Effector CD8-positive, alpha-beta T cell (primary cell): ENCODE measurements at regions not wholly inside any gene's neighbourhood (a gene's known extent, or its start where the extent isn't known, plus 50 kb on each side); places are given as distances from the start of the nearest gene placed in this dataset.

Experiments used
- DNase-seq: peaks from one replicate; lab custom pipeline; 2025; lab: John Stamatoyannopoulos, UW

DNA sequence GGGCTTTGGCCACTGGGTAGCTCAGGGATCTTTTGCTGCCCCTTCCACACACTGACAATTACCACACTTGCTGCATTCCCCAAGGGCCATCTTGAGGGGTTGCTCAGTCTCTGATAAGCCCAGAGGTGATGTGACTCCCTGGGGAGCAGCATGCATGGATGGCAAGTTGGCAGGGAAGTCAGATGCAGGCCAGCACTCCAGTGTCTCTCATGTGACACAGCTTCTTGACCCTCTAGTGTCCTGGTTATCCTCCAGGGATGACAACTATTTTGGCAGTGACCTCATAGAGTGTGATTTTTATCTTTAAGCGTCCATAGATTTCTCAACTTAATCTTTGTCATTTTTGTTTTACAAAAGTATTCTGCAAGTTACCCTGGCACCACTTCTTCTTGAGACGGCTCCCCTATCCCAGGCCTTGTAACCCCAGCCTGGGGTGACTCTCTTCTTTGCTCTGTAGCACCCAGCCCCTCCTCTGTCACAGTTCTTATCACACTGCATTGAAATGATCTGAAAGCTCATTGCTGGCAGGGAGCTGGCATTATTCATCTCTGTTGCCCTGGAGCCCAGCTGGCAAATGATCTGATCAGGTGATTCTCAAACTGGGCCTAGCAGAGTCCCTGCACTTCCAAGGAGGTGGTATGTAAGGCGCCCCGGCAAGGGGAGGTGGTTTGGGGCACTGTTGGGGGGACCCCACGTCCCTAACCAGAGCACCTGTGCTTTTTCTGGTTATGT lies 72.6 kb downstream of the TENT5C start:
- DNase-seq: no peak

- DNase-seq: no peak
Observed at GRCh38 chr1:117679299-117679698, 73.5 kb downstream of the TENT5C start.

DNA sequence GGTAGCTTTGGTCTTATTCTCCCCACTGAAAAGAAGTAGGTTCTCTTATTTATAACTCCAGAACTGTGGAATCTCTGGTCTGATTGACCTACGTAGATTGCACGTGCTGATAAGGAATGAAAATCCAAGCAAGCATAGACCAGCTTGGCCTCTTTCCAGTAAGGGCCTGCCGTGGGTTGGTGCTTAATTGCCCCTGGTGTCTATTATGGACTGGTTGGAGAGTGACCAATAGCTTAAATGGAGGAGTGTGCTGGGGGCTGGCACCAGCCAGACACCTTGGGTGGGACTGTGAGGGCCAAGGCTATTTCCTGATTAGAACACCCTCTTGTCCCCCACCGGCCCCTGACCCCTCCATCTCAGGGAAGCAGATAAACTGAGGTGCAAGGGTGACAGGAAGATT lies 74.0 kb downstream of the TENT5C start:
- DNase-seq: no peak

GRCh38 chr1:117680316-117681002 lies 74.6 kb downstream of the TENT5C start:
- DNase-seq: no peak

DNA sequence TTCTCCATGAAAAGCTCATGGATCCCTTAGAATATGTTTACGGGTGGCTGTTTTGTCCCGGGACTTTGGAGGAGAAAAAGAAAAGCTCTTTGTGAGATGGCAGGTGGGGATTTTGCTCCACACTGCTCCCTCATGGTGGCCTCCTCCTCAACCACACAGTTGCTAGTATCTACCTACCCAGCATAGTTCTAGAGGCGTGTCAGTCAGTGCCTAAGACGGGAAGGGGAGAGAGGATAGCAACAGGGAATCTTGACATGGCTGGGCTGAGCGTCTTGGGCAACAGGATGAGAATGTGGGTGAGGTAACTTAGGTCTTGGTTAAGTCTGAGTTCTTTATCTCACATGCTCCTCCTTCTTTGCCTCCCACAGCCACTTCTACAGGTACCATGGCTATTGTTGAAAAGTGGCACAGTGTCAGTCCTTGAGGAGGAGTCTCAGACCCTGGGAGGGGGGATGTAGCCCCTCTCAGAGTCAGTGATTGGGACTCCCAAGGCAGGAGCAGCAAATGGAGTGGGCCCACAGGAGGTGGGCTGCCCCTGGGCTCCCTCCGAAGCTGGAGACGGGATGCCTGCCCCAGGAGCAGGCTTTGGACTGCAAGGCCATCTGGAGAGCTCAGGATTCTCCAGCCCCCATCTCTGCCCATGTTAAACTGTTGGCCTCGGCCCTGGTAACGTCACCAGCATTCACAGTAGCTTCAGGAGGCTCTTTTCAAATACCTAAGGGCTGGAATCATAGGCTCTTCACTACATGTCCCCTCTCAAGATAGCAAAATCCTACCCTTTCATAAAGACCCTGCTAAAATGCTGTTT lies 75.4 kb downstream of the TENT5C start:
- no peak for DNase-seq

- DNase-seq: no peak
Observed at GRCh38 chr1:117681901-117682250, 76.0 kb downstream of the TENT5C start.

GRCh38 chr1:117682372-117682771 lies 76.5 kb downstream of the TENT5C start:
- no peak for DNase-seq

- DNase-seq: no peak
Observed at GRCh38 chr1:117683571-117684285, 77.9 kb downstream of the TENT5C start.

- no peak for DNase-seq
Observed at GRCh38 chr1:117685936-117686806, 80.3 kb downstream of the TENT5C start.

GRCh38 chr1:117686907-117687306 lies 81.1 kb downstream of the TENT5C start:
- DNase-seq: no peak

- DNase-seq: no peak
Observed at GRCh38 chr1:117689997-117690625, 84.3 kb downstream of the TENT5C start.

- DNase-seq: no peak
Observed at GRCh38 chr1:117691942-117692341, 86.1 kb downstream of the TENT5C start.

DNA sequence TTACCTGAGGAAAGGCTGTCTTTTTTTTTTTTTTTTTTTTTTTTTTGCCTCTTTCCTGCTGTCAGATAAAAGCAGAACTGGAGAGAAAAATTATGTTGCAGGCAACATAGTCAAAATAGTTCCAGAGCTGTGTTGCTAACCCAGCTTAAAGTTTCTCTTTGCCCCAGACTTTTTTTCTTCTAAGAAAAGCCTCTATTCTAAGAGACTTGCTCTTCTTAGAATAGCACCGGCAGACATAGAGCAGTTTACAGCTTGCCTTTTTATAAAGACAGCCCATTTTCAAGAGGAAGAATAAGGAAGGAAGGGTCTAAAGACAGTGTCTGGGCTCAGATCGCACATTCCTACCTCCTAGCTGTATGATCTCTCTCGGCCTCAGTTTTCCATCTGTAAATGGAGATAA lies 88.7 kb downstream of the TENT5C start:
- no peak for DNase-seq

- no peak for DNase-seq
Observed at GRCh38 chr1:117695796-117696490, 90.1 kb downstream of the TENT5C start.

- no peak for DNase-seq
Observed at GRCh38 chr1:117696561-117696960, 90.7 kb downstream of the TENT5C start.

GRCh38 chr1:117697220-117697781 lies 91.5 kb downstream of the TENT5C start:
- DNase-seq: no peak

GRCh38 chr1:117698398-117699160 lies 92.7 kb downstream of the TENT5C start:
- no peak for DNase-seq

- DNase-seq: no peak
Observed at GRCh38 chr1:117699953-117700352, 94.1 kb downstream of the TENT5C start.

DNA sequence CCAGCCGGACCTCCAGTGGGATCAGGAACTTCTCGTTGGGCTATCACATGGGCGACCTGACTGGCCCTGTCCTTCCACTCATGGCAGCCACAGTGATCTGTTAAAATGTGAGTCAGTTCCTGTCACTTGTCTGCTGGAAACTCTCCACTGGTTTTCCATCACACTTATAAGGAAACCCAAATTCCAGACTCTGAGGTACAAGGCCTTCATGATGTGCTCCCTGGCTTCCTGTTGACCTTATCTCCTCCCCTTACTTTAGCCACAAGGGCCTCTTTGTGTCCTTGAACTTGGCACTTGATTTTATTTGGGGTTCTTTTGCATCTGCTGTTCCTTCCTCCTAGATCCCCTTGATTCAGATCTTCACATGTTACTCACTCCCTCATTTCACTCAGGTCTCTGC lies 96.8 kb downstream of the TENT5C start:
- DNase-seq: no peak
